ENCODE measurements at regions not wholly inside any gene's neighbourhood (a gene's known extent, or its start where the extent isn't known, plus 50 kb on each side); places are given as distances from the start of the nearest gene placed in this dataset.

- Histone ChIP-seq H3K36me3 (no peaks in the 10 kb centered on the region), H3K27me3 (ENCODE audit: insufficient read depth, low read depth, severe bottlenecking) (no peaks in the 10 kb centered on the region), H3K27ac (no peak overlapping the region), H3K9me3 (ENCODE audit: severe bottlenecking) (no peaks in the 10 kb centered on the region), H3K4me3 (ENCODE audit: low read depth, low read length) (no peak overlapping the region)
- DNase-seq: no peak
- TF ChIP-seq CTCF (IDR thresholded peaks at IDR 0.05; ENCODE audit: low read depth, low read length): no peak
Measured at GRCh38 chr13:62296812-62297211, 881.2 kb upstream of the PCDH20 start.

DNA sequence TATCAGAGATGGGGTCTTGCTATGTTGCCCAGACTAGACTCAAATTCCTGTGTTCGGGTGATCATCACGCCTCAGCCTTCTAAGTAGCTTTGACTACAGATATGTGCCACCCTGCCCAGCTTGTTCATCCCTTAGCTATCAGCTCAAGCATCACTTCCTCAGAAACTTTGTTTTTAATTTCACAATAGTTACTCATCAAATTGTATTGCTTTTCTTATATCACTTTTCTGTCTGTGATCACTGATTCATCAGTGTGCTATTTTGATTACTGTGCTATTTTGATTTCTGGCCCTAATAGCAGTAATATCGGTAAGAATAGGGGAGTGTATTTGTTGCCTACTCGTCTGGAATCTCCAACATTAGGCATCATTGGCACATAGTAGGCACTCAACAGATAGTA is 878.6 kb upstream of the PCDH20 start:
- Histone ChIP-seq H3K4me3 (ENCODE audit: low read depth, low read length) (no peak overlapping the region), H3K9me3 (ENCODE audit: severe bottlenecking) (no peaks in the 10 kb centered on the region), H3K27ac (no peak overlapping the region), H3K36me3 (no peaks in the 10 kb centered on the region), H3K27me3 (ENCODE audit: insufficient read depth, low read depth, severe bottlenecking) (no peaks in the 10 kb centered on the region)
- no peak for DNase-seq
- no peak for TF ChIP-seq CTCF (IDR thresholded peaks at IDR 0.05; ENCODE audit: low read depth, low read length)

- no peak for DNase-seq
- Histone ChIP-seq H3K27me3 (ENCODE audit: insufficient read depth, low read depth, severe bottlenecking) (no peaks in the 10 kb centered on the region), H3K9me3 (ENCODE audit: severe bottlenecking) (no peaks in the 10 kb centered on the region)
Measured at GRCh38 chr13:62292714-62293480, 877.2 kb upstream of the PCDH20 start.

GRCh38 chr13:62290542-62290941 is 874.9 kb upstream of the PCDH20 start:
- DNase-seq: no peak
- Histone ChIP-seq H3K4me3 (ENCODE audit: low read depth, low read length) (no peak overlapping the region), H3K36me3 (no peaks in the 10 kb centered on the region), H3K9me3 (ENCODE audit: severe bottlenecking) (no peaks in the 10 kb centered on the region), H3K27ac (no peak overlapping the region), H3K27me3 (ENCODE audit: insufficient read depth, low read depth, severe bottlenecking) (no peaks in the 10 kb centered on the region)
- TF ChIP-seq CTCF (IDR thresholded peaks at IDR 0.05; ENCODE audit: low read depth, low read length): no peak

More at GRCh38 chr13:62292714-62293480, 877.2 kb upstream of the PCDH20 start:
- no peaks in the 10 kb centered on the region for H3K36me3 ChIP-seq
- TF ChIP-seq CTCF (IDR thresholded peaks at IDR 0.05; ENCODE audit: low read depth, low read length): no peak
- H3K4me3 ChIP-seq (ENCODE audit: low read depth, low read length): no peak overlapping the region
- H3K27ac ChIP-seq: no peak overlapping the region

DNA sequence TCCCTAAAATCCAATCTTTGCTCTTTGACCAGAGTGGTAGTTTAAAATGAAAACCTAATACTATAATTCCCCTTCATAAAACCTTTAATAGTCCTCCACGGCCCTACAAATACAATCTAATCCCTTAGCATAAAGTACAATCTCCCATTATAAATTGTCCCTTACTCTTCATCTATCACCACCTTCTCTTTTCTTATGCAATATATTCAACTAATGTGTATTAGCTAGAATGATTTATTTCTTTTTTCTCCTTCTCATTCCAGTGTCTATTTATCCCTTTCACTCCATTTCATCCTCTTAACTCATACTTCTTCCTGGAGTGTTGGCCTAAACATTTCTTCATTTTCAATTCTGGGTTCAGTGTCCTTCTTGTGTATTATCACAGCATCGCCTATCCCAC is 872.1 kb upstream of the PCDH20 start:
- DNase-seq: no peak
- no peak for TF ChIP-seq CTCF (IDR thresholded peaks at IDR 0.05; ENCODE audit: low read depth, low read length)
- Histone ChIP-seq H3K9me3 (ENCODE audit: severe bottlenecking) (no peaks in the 10 kb centered on the region), H3K27me3 (ENCODE audit: insufficient read depth, low read depth, severe bottlenecking) (no peaks in the 10 kb centered on the region), H3K27ac (no peak overlapping the region), H3K4me3 (ENCODE audit: low read depth, low read length) (no peak overlapping the region), H3K36me3 (no peaks in the 10 kb centered on the region)

- DNase-seq: no peak
- no peak overlapping the region for H3K27ac ChIP-seq
- no peaks in the 10 kb centered on the region for H3K36me3 ChIP-seq
- H3K9me3 ChIP-seq (ENCODE audit: severe bottlenecking): no peaks in the 10 kb centered on the region
- no peak for TF ChIP-seq CTCF (IDR thresholded peaks at IDR 0.05; ENCODE audit: low read depth, low read length)
- no peaks in the 10 kb centered on the region for H3K27me3 ChIP-seq (ENCODE audit: insufficient read depth, low read depth, severe bottlenecking)
- H3K4me3 ChIP-seq (ENCODE audit: low read depth, low read length): no peak overlapping the region
Measured at GRCh38 chr13:62280590-62280989, 864.9 kb upstream of the PCDH20 start.
